ENCODE measurements at regions not wholly inside any gene's neighbourhood (a gene's known extent, or its start where the extent isn't known, plus 50 kb on each side); places are given as distances from the start of the nearest gene placed in this dataset.
"Not testable (repeated sequence)": the region's sequence is repeated elsewhere in the genome, so short reads cannot be mapped to it uniquely, and the experiment has no call there.

DNA sequence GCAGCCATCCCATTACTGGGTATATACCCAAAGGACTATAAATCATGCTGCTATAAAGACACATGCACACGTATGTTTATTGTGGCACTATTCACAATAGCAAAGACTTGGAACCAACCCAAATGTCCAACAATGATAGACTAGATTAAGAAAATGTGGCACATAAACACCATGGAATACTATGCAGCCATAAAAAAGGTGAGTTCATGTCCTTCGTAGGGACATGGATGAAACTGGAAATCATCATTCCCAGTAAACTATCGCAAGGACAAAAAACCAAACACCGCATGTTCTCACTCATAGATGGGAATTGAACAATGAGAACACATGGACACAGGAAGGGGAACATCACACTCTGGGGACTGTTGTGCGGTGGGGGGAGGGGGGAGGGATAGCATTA, 550.4 kb upstream of the ID2 start:
- DNase-seq, result not testable (repeated sequence)

DNA sequence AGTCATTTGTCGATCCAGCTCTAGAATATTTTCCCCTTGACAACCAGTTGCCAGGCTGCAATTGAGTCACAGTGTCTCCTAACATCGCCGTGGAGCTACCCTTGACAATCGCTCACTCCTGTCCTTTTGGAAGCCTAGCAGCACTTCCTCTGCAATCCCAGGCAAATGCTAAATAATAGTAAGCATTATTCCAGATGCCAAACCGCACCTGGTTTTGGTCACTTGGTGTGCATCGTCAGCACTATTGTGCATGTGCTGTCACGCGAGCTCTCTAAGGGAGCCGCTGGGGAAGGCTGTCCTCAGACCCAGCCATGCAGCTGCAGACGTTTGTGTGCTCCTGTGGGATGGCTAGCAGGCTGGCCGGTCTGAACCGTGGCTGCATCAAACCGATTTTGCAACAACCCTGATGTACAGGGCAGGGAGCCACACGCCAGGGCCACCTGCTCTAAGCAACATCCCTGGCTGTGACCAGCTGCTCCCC, 549.5 kb upstream of the ID2 start:
- DNase-seq, result no peak

DNA sequence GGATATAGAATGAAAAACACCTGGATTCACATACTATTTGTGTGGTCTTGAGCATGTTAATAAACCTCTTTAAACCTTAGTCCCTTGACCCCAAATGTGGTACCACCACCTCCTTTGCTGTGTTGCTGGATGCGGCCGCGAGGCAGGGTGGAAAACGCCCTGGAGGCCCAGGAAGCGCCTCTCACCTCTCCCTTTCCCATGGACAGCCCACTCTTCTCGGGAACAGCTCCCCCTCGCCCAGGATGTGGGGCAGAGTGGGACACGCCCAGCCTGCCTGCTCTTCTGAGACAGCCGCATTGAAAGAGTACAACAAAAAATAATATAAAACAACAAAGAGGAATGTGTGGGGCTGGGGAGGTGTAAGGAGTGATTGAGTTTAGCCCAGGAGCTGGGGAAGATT, 549.0 kb upstream of the ID2 start:
- no peak for DNase-seq

DNA sequence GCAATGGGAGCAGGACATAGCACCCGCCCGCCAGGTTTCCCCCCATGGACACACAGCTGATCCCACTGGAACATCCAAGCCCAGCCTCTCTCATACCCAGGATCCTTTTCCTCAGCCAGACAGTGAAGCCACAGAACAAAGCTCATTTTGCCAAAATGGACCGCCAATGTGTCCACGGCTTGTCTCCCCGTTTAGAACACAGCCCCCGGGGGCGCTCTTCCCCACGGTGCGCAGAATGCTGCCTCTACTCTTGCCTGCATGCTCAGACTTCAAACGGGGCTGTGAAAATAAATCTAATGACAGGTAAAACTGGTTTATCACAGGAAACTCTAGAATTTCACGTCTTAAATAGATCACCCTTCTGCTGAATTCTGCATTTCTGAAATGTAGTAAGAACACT, 548.5 kb upstream of the ID2 start:
- no peak for DNase-seq

DNA sequence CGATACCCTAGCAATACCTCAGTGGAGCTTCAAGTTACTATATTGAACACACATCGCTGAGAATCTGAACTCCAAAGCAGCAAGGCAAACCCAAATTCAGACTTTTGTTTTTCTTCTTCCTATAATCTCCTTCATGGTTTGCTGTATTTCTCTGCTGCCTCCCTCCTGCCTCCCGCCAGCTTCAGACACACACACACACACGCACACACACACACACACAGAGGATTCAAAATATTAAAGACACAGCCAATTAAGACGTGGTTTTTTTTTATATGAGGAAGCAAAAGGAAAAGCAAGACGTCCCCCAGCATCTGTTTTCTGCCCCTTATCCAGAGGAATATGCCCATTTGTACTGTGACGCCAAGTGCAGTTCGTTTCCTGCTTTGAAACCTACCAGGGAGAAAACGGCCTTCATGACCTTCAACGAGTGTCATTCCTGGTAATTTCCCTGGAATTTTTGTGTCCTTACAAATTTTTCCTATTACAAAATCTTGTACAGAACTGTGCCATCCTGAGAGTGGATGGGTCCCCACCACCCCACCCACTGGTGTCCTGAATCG, 547.9 kb upstream of the ID2 start:
- no peak for DNase-seq

DNA sequence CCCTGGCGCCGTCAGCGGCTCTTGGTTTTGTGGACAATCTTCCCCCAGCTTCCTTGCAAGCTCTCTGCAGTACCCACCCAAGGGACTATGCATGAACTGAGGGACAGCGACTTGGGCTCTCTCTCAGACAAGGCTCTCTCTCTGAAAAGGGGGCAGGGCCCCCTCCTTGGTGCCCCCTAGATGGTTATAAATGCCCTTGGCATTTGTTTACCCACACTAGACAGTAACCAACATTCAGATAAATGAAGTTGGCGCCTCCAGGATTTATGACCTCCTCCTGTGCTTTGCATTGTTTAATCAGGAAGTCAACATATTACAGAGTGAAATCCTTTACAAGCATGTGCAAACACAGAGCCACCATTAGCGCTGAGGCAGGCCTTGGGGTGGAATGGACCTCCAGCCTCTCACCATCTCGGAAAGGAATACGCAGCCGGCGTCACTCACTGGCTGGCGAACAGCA, 547.4 kb upstream of the ID2 start:
- DNase-seq, result no peak

DNA sequence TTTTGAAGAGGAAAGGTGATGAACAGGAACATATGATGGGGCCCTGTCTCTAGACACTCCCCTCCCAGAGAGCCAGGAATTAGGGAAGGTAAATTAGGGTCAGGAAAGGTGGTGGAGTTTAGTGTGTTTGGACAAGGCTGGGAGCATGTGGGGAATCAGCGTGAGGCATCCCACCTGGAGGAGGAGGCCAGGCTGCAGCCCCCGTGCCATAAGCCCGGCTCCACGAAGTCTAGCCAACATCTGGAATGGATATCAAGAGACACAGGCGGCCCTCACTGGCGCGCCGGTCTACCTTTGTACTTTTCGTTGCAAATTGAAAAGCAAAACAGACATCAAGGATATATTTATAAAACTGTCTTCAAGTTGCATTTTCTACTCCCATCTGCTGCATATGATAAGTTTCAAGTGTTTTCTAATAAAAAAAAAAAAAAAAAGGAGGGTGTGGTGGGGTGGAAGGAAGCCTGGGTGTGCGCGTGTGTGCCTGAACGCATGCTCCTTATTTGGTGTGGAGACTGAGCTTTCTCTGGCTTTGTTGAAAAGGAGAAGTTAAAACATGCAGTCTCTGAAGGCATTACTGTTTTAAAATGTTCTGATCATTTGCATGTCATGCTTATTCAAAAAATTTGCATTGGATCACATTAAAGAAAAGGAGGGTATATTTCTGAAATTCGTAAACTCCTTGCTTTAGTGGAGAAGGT, 546.7 kb upstream of the ID2 start:
- DNase-seq, result peak; percentile 34 to 69 (median 52)

DNA sequence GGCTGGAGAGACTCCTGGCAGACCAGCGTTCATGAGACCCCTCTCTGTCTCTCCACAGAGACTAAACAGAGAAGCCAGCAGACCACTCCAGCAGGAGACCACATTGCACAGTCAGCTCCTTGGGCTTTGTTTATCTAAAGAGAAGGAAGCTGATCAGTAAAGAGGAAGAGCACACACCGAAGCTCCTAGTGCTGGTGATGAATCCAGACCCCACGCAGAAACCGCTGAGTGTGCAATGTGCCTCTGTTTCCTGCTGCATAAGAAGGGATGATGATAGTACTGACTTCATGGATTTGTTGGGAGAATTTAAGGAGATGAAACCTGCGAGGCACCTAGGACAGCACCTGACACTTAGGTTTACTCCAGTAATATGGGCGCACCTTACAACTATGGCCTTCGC, 544.1 kb upstream of the ID2 start:
- peak; percentile 30 to 60 (median 56) for DNase-seq

DNA sequence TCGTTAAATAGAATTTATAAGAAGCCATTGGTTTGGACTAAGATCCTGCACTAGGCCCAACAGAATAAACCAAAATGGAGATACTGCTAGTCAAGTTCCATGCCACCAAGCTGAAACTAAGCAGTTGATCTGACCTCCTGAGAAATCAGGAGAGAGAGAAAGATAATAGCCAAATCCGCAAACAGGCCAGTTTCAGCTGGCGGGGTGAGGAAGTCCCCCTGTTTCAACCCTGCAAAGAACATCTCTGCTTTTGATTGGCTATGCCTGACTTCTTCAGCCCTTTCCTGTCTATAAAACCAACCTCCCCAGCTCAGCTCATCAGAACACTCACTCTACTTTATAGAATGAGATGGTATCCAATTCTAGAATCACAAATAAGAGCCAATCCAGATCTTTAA, 543.3 kb upstream of the ID2 start:
- DNase-seq, result no peak

DNA sequence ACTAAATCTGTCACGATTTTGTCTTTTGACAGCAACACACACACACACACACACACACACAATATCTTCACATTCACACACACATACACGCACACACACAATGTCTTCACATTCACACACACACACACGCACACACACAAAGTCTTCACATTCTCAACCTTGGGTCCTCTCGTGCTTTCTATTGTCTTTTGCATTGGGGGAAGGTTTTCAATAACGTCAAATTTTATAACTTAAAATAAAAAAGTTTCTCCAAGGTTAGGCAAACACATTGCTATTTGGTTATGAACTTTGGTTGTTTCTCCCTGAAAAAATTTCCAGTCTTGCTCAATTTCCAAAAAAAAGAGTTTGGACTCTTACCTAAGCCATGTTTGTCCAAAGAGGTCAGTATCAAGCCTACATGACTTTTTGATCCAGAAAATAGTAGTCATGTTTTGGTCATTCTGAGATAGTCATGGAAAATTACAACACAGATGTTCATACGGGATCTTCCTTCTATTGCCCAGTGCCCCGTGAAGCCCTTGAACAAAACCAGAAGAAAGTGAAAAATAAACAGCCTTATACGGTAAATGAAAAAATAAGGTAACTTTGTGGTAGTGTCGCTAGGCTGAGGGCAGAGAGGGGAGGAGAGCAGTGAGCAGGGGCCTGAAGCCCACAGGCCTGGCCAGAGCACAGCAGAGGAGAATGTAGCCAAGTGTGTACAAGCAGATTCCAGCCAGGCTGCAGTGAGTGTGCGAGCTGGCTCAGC, 542.8 kb upstream of the ID2 start:
- DNase-seq, result peak; percentile 9 to 68 (median 30)

DNA sequence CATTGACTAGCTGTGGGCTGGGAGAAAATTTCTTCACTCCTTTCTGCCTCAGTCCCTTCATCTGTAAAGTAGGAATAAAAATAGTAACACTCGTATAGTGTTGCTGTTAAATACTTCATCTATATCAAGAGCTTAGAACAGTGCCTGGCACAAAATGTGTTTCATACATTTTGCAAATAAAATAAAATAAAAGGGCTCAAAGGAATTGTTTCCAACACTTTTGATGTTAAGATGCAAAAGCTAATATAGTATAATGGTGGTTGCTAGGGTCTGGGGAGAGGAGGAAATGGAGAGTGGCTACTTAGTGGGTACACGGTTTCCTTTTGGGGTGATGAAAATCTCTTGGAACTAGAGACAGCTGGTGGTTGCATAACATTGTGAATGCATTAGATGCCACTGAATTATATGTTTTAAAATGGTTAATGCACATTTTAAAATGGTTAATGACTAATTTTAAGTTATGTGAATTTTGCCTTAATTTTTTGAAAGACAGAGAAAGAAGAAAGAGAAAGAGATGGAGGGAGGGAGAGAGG, 542.1 kb upstream of the ID2 start:
- DNase-seq, result no peak

DNA sequence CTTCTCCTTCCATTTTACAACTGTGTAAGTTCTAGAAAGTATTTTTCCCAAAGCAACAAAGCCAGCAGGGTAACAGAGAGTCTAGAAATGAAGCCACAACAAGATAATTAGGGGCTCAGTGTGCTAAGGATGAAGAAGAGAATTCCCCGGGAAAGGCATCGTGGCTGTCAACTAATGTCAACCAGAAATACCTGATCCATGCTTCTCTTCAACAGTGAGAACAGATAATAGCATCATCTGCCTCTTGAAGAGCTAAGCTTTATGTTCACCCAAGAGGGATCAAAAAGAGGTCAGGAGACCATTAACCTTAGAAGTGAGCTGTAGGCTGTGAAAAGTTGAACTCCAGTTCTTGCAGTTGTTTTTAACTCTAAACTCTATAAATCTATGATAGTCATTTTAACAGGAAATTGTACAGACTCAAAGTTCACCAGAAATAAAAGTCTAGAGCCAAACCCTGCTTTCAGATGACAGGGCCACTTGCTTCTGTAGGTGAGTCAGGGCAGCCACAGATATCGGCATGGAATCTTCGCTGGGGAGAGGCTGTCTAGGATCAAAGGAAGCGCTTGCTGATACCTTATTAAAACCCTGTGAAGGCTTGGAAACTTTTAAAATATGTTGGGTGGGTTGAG, 540.7 kb upstream of the ID2 start:
- no peak for DNase-seq

DNA sequence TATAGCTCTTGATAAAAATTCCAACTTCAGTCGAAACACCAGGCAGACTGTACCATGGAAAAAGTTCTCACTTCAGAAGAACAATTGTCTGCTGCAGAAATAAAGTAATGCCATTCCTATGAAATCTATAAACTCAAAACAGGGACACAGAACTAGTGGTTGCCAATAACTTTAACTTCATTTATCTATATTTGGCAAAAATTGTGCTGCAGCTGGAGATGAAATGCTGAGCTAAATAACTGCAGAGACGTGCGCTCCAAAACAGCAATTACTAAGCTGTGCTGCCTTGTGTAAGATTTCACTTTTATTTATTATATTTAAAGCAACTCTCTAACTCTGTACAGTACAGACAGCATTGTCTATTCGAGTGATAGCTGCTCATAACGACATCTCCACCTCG, 540.1 kb upstream of the ID2 start:
- DNase-seq, result no peak

DNA sequence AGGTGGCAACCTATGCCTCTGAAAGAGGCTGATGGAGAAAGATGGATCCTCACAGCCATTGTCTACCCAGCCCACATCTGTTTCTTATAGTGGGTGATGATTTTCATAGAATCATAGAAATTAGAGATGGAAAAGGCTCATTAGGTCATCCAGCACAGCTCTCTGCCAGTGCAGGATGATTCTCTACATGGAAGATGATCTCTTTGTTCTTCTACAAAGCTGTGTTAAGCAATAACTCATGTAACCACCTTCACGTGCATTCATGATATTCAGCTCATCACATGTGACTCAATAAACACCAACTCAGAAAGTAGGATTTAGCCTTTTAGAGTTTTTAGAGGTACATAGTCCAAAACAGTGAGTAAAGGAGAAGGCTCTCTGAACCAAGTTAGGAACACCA, 539.4 kb upstream of the ID2 start:
- no peak for DNase-seq

DNA sequence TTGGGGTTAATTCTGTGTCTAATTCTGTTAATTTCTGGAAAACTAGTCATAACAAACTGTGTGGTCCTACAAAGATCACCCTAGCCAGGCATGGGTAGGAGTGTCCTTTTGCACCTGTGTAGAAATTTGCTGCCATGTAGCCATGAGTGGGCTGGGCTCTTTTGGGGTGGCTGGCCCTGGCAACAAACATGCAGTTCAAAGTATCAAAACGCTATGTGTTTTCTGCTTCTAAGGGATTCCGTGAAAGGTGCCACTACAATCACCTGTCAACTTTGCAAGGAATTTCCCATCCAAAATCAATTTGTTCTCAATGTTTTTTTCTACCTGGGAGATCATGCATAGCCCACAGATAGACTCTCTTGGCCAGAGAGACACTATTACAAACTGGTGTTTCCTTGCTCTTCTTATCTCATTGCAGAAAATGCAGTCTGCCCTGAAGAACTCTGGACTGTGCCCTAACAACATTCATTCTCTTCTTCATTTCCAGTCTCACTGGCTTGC, 537.7 kb upstream of the ID2 start:
- DNase-seq, result no peak

DNA sequence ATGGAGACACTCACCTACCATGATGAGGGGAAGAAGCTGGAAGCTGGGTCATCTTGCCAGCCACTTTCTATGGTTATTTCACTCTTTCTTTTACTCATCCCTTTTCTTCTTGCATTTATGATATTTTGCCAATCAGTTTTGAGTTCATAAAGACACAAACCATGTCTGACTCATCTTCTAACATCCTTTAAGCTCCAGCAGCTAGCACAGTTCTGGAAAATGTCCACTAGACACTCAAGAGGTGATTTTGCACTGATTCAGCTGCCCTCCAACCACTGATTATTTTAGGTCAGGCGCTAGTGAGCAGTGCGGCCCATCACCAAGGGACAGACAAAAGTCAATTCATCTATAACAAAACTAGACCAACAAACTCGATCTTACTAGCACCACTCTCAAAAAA, 537.1 kb upstream of the ID2 start:
- DNase-seq, result no peak

DNA sequence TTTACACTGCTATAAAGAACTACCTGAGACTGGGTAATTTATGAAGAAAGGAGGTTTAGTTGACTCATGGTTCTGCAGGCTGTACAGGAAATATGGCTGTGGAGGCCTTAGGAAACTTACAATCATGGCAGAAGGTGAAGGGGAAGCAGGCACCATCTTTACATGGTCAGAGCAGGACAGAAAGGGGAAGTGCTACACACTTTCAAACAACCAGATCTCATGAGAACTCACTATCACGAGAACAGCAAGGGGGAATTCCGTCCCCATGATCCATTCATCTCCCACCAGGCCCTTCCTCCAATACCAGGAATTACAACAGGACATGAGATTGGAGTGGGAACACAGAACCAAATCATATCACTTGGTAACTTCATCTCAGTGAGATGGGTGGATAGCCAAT, 536.5 kb upstream of the ID2 start:
- DNase-seq, result peak; percentile 46 to 73 (median 64)

DNA sequence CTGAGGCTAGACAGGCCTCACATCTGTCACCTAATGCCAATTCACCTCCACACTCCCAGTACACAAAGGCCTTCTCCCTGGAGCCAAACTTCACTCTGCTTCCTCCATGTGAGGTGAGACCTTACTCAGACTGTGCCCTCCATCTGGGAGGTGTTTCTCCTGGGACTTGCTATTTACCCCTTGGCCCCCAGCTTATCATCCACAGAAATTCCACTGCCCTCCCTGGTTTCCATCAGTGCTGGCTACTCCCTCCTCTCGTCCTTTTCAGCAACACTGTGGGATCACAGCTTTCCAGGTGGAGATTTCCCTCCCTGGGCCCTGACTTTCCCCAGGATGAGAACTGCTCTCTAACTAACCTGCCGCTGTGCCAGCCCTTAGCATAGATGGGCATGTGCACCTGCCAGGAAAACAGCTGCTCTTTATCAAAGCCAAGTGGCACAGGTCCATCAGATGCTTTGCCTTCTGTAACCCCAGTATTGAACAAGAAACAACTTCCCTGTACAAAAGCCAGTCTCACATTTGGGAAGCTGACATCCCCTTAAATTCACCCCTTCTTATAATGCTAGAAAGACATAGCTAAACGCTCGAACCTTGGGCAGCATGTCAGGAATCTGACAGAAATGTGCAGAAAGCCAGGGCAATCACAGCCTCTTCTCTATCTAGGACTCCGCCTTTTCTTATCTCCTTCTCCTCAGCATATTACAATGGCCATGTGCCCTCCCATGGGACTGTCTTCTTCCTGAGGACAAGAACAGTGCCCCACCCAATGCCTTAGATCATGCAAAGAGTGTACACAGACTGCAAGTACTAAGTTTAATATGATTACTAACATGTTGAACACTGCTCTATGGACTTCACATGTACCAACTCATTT, 535.5 kb upstream of the ID2 start:
- DNase-seq, result no peak

DNA sequence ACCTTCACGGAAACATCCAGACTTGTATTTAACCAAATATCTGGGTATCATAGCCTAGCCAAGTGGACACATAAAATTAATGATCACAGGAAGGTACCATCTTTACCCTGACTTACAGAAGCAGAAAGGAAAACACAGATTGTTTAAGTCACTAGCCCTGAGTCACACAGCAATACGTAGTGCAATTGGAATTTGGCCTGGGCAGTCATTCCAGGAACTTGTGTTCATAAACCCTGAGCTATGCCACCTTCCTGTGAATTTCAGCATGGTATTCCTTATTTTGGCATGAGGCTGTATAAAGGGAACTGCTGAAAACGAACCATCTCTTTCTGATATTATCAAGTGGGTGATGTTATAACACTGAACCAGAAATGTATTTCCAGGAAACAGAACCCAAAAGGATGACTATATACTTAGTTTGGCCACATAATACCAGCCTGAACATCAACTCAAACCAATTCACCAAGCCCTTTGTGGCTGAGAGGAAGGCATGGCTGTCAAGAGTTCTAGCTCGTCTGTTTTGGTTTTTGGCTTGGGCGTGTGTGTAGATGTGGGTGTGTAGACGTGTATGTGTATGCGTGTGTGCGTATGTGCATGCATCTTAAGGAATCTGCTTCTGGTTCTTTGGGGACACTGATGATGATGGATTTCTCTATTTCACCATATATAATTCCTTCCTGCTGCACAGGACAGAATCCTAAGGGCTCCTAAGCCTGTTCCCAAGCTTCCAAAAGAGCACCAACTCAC, 533.4 kb upstream of the ID2 start:
- DNase-seq, result no peak

DNA sequence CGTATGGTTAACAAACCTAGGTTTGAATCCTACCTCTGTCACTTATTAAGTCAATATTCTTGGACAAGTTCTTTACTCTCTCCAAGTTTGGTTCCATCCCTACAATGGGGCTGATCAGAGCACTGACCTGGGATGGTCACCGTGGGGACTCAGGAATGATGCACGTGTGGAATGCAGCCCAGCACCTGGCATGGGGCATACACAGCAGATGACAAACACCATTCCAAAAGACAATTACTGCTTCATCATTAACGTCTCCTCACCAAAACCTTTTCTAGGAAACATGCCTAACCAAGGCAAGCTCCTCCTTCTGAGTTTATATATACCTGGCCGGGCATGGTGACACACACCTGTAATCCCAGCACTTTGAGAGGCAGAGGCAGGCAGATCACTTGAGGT, 532.9 kb upstream of the ID2 start:
- no peak for DNase-seq

DNA sequence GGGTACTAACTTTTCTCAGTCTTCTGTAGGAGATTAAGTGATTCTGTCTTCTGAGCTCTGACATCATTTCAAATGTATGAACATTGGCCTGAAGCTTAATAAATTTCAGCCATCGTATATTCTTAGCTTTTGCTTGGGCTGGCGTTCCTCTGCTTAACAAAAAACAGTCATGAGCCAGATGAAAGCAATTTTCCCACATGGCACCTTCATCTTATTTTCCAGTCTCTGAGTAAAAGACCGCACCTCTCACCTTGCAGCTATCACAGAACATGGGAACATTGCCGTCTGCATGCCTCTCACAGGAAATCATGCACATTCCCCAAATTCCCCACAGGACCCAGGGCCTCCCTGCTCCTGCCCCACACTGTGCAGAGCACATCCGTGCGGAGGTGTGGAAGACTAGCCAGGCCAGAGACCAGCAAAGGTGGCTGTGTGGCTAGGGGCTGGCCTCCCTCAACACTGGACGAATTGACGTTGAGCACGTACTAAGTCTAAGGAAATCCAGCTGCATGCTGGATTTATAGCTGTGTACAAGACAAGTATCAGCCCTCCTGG, 531.8 kb upstream of the ID2 start:
- DNase-seq, result no peak

All from suppressor macrophage (primary cell).